ENCODE measurements at regions not wholly inside any gene's neighbourhood (a gene's known extent, or its start where the extent isn't known, plus 50 kb on each side); places are given as distances from the start of the nearest gene placed in this dataset.
"Not testable (repeated sequence)": the region's sequence is repeated elsewhere in the genome, so short reads cannot be mapped to it uniquely, and the experiment has no call there.

GRCh38 chr4:125750828-125751466 is 436.2 kb downstream of the FAT4 start:
- DNase-seq (ENCODE audit: low spot score): peak; percentile 56

- no peak for DNase-seq (ENCODE audit: low spot score)
Measured at GRCh38 chr4:125758438-125758837, 443.7 kb downstream of the FAT4 start.

DNA sequence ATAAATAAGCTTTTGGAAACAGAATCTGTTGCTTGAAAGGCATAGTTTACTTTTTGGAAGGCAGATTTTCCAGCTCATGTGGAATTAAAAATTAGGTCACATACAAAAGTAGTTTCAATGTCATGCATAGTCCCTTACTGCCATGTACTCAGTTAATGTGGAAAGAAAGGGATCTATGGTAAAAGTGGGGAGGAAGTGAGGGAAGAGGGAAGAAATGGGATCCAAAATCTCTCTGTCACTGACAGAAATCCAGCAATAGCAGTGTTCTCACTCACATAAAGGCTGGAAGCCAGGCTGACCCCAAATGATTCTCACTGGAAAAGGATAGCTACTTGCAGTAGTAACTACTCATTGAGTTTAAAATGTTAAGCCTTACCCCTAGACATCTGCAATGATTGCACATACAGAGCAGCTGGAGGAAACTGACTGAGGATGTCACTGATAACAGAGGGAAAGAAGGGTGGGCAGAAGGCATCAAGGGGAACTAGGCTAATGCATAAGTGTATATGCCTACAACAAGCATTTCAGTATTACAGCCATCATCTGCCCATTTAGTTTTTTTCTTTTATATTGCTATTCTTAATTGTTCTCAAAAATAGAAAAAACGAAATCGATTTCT is 445.6 kb downstream of the FAT4 start:
- no peak for DNase-seq (ENCODE audit: low spot score)

- DNase-seq (ENCODE audit: low spot score): no peak
Measured at GRCh38 chr4:125760956-125761355, 446.2 kb downstream of the FAT4 start.

- no peak for DNase-seq (ENCODE audit: low spot score)
Measured at GRCh38 chr4:125762537-125762936, 447.8 kb downstream of the FAT4 start.

DNA sequence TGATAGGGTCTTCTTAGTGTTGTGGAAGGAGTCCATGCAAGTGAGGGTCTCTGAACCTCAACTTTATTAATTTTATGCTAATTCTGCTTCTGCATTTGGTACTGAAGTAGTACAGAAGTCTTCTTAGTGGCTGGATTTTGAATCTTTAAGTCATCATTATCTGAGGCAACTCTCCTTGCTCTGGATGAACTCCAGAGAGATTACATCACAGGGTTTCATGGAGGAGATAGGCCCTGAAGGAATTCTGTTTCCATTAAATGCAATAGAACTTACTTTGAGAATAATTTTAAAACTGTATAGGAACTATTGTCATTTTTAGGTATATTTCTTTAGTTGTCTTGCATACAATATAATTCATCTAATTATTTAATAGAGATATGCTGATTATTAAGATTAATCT is 451.2 kb downstream of the FAT4 start:
- no peak for DNase-seq (ENCODE audit: low spot score)

DNA sequence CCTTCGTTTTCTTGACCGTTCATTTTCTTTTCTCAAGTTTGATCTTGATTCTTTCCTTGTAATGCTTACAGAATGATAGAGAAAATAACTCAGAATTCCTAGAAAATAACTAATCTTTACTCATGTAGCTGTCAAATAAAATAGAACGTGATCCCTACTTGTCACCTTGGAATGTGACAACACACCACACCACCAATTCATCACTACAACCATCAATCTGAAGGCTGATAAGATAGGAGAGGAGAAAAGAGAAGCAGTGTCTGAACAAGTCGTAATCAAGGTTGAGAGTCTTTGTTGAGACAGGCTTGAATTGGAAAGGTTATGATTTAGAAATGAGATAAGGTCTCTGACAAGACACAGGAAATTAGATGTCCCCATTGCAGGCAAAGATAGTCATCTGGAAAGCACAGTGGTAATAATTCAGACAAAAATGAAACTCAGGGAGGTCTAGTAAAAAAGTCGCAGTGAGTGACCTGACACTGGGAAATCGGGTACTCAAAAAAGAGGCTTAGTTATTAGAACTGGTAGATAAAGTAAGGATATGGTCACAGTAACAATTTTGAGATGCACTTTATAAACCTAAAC is 456.2 kb downstream of the FAT4 start:
- no peak for DNase-seq (ENCODE audit: low spot score)

GRCh38 chr4:125772680-125773079 is 457.9 kb downstream of the FAT4 start:
- no peak for DNase-seq (ENCODE audit: low spot score)

GRCh38 chr4:125773502-125773901 is 458.7 kb downstream of the FAT4 start:
- no peak for DNase-seq (ENCODE audit: low spot score)

- no peak for DNase-seq (ENCODE audit: low spot score)
Measured at GRCh38 chr4:125773931-125774330, 459.2 kb downstream of the FAT4 start.

DNA sequence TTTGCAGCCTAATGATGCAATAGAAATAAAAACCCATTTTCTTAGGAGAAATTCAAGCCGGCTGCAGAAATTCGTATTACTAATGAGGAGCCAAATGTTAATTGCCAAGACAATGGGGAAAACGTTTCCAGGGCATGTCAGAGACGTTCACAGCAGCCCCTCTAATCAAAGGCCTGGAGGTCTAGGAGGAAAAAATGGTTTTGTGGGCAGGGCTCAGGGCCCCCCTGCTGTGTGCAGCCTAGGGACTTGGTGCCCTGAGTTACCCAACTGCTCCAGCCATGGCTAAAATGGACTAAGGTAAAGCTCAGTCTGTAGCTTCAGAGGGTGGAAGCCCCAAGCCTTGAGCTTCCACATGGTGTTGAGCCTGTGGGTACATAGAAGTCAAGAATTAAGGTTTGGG is 461.4 kb downstream of the FAT4 start:
- DNase-seq (ENCODE audit: low spot score): no peak

DNA sequence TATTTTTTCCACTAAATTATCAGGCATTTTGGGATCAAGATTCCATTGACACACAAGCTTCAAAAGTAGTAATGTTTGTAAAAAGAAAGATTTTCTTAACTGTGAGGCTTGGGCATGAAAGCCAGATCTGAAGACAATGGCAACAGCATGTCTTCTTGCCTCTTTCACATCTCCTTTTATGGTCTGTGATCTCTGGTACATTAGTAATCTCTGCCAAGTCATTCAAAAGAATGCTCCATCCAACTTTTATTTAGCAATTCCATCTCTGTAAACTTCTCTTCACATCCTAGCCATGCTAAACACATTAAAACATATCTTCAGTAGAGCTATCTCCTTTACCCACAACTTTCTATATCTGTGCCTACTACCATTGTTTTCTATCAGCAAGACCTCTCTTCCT is 465.4 kb downstream of the FAT4 start:
- DNase-seq (ENCODE audit: low spot score): no peak

GRCh38 chr4:125780747-125781146 is 466.0 kb downstream of the FAT4 start:
- DNase-seq (ENCODE audit: low spot score): no peak

- no peak for DNase-seq (ENCODE audit: low spot score)
Measured at GRCh38 chr4:125781651-125782050, 466.9 kb downstream of the FAT4 start.

DNA sequence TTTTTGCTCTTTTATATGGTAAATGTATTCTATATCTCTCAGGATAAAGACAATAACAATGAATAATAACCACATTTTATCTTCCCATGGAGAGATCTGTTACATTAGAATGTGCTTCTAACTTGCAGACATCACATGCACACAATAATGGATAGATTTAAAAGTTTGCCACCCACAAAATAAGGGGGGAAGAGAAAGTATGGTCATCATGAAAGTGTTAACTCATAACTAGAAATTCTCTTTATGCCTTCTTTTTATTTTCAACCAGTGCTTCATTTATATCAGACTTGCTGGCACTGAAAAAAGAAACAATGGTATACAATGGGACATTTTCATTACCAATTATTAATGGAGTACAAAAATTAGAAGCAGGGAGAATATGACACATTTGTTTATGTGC is 470.0 kb downstream of the FAT4 start:
- DNase-seq (ENCODE audit: low spot score): no peak

- no peak for DNase-seq (ENCODE audit: low spot score)
Measured at GRCh38 chr4:125787707-125788106, 473.0 kb downstream of the FAT4 start.

DNA sequence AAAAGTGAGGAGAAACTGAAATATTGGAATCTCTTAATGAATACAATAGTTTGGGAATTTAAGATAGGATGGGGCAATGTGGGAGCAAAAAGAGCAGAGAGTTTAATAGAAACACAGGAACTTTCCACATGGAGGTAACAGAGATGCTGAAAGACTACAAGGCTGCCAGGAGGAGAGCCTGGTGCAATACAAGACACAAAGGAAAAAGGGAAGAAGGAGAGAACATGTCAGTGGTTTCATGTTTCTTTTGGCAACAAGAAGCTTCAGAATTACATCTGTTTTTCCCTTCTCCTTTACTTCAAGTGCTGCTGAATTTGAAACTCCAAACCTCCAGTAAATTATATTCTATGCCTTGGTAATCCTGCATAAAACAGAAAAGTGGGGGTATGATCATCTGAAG is 474.3 kb downstream of the FAT4 start:
- no peak for DNase-seq (ENCODE audit: low spot score)

DNA sequence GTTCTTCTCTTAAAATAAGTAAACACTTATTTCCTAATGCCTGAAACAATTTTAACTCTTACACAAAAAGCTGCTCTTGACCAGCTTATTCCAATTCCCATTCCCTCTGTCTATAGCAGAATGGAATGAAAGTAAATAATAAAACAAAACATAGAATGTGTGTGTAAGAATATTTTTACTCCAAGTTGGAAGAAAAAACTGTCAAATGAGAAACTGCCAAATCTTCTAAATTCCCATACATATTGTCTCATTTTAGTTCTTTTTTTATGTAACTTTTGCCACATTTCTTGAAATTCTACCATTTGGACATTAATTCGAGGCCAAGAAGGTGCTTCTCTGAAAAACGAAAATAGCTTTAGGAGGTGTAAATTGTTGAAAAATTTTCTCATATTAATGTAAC is 477.1 kb downstream of the FAT4 start:
- DNase-seq (ENCODE audit: low spot score): no peak

DNA sequence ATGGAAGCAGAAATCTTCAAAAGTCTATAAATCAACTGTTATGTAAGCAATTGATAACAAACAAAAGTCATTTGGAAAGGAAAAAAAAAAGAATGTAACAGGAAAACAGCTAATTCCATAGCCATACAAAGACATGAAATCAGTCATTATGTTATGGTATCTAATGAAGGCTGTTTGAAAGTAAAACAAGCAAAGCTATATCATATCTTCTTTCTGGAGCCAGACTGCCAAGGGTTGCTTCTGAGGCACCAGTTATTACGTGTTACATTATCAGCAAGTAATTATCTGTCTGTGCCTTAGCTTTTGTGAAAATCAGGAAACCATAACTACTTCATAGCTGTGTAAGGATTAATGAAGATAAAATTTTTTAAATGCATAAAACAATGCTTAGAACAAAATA is 480.2 kb downstream of the FAT4 start:
- no peak for DNase-seq (ENCODE audit: low spot score)

DNA sequence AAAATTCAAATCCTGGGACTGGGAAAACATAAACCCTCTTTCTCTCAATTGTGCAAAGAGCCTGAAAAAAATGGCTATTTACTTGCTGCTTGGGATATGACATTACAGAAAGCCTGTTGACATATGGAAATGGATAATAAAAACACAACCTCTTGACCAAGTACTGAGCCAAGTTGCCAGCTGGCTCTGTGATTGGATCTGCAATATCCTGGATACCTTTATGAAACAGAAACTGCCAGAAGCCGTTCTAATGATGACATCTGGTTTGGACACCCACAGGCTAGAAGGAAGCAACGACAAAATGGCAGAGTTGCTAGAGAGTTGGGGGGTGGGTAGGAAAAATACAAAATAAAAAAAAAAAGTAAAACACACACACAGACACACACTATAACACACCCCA is 481.4 kb downstream of the FAT4 start:
- DNase-seq (ENCODE audit: low spot score): no peak

GRCh38 chr4:125797621-125798020 is 482.9 kb downstream of the FAT4 start:
- DNase-seq (ENCODE audit: low spot score): not testable (repeated sequence)

GRCh38 chr4:125801373-125801772 is 486.6 kb downstream of the FAT4 start:
- no peak for DNase-seq (ENCODE audit: low spot score)

DNA sequence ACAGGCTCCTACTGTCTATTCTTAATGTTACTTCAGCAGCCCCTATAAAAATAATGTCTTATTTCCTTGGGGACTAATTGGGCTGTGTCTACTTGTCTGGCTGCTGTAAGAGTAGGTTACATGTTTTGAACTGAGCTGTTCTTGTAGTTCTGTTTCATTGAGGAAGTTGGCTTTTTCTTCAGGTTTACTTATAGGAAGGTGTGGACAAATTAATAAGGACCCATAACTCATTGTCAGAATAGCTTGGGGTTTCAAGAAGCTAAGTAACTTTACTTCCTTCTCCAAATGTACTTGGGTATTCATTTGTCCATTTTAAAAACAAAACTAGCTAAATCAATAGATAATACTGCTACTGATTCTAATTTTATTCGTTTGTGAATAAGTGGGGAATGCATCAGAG is 487.2 kb downstream of the FAT4 start:
- DNase-seq (ENCODE audit: low spot score): no peak

- no peak for DNase-seq (ENCODE audit: low spot score)
Measured at GRCh38 chr4:125808022-125808421, 493.3 kb downstream of the FAT4 start.

Data from Ammon's horn (tissue), 1 donor.